HUES48 (cell line): ENCODE measurements at regions not wholly inside any gene's neighbourhood (a gene's known extent, or its start where the extent isn't known, plus 50 kb on each side); places are given as distances from the start of the nearest gene placed in this dataset.
A peak's percentile ranks its signal among the peaks of the same experiment; 100 is the strongest.

Source experiments
- H3K27ac ChIP-seq: one replicate; pipeline ENCODE4 v1.7.0; 2013; ENCODE audit warnings: low read depth, low read length, inconsistent platforms
- H3K27me3 ChIP-seq: 2 replicates; pipeline ENCODE4 v1.6.1; 2013; ENCODE audit warnings: mild to moderate bottlenecking, low read length; ENCODE audit not compliant: control insufficient read depth, insufficient read depth
- H3K36me3 ChIP-seq: 2 replicates; pipeline ENCODE4 v1.6.1; 2013; ENCODE audit warnings: low read length; ENCODE audit not compliant: control insufficient read depth, insufficient read depth
- H3K4me1 ChIP-seq: 2 replicates; pipeline ENCODE4 v1.6.1; 2013; ENCODE audit warnings: mild to moderate bottlenecking, low read length; ENCODE audit not compliant: control insufficient read depth, insufficient read depth
- H3K4me3 ChIP-seq: 2 replicates; pipeline ENCODE4 v1.5.1; 2013; ENCODE audit warnings: mild to moderate bottlenecking, low read depth, low read length
- H3K9ac ChIP-seq: 2 replicates; pipeline ENCODE4 v1.6.1; 2013; ENCODE audit warnings: mild to moderate bottlenecking, low read depth, low read length, moderate library complexity
- H3K9me3 ChIP-seq: 2 replicates; pipeline ENCODE4 v1.6.1; 2013; ENCODE audit warnings: low read length; ENCODE audit not compliant: control insufficient read depth, insufficient read depth

DNA sequence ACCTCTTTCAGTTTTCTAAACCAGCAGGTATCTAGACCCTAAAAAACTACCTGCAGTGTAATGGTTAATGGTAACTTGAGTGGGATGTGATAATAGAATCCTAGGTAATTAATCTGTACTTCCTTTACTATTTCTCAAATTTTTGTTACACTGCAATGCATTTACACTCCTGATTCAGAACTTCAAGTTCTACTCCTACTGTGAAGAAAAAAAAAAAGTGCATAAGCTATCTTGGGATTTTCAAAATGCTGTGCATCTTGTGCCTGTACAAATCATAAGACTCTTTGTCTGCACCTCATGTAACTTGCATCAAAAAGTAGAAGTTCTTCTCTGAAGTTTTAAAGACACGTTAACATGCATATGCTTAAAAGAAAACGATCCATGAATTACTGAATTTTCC, 554.1 kb downstream of the CETN3 start:
- H3K27me3 ChIP-seq, result no peaks in the 10 kb centered on the region
- no peak overlapping the region for H3K9ac ChIP-seq
- peaks cover 1% of the 10 kb centered on the region; the same call in 1 of the 2 replicates for H3K4me1 ChIP-seq
- no peak overlapping the region for H3K27ac ChIP-seq
- H3K9me3 ChIP-seq, result no peaks in the 10 kb centered on the region
- H3K36me3 ChIP-seq, result no peaks in the 10 kb centered on the region
- H3K4me3 ChIP-seq, result no peak overlapping the region

DNA sequence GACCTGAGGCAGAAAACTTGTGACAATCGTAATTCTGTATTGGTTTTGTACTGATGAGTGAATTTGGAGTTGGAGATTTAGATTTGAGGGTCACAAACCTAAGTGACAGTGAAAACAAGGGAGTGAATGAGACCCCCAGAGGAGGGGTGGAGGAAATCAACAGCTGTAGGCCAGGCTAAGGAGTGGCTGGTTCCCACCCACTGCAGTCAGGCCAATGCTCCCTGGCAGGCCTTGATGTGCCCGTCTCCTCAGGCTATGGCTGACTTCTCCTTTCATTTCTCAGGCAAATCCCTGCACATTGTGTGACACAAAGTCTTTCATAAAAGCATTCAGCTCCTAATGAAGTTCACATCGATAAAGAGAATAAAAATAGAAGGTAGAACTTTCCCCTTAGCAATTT, 557.6 kb downstream of the CETN3 start:
- Histone ChIP-seq H3K4me1 (peaks cover 11% of the 10 kb centered on the region), H3K27ac (no peak overlapping the region), H3K9me3 (no peaks in the 10 kb centered on the region), H3K9ac (no peak overlapping the region), H3K27me3 (no peaks in the 10 kb centered on the region), H3K4me3 (no peak overlapping the region), H3K36me3 (no peaks in the 10 kb centered on the region)

DNA sequence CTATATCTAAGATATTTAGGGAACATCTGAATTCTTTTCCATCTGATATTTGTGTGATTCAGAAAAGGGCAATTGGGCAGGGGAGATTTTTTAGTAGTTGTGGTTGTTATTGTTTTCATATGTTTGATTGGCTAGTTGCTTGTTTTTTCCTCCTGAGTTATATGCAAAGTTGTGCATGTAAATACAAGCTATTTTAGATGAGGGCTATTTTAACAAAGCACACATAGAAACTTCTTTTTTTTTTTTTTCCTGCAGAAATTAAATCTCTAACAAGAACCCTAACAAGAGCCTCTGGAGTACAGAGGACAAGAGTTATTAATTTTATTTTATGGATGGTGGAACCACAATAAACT, 559.1 kb downstream of the CETN3 start:
- H3K27me3 ChIP-seq, result no peaks in the 10 kb centered on the region
- H3K9ac ChIP-seq, result no peak overlapping the region
- no peak overlapping the region for H3K27ac ChIP-seq
- no peaks in the 10 kb centered on the region for H3K36me3 ChIP-seq
- H3K9me3 ChIP-seq, result no peaks in the 10 kb centered on the region
- H3K4me1 ChIP-seq, result peaks cover 22% of the 10 kb centered on the region
- H3K4me3 ChIP-seq, result no peak overlapping the region

DNA sequence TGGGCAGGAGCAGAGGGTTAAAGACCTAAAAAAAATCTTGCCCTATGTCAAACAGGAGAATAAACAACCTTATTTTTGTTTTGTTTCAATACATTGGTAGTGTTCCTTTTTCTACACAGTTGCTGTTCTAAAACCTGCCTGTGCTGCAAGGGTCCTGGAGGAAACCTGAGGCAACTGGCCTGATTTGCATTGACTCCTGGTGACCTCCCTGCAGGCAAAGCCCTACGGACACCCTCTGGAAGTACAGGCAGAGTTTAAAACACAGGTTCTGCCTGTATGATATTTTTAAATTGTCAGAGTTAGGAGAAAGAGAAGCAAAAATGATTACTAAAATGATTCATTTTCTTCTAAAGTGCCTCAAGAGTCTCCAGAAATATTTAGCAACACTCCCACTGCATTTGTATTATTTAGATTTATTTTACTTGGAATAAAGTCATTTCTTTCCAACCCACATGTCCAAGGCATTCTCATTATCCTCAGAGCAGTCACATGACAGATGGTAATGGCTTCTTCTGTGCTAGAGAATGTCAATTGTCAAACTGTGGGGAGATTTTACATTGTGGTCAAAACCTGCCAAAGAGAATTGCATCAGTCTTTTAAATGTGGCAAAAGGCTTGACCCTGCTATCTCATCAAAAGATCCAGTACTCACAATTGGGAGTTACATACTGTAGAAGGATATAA, 559.6 kb downstream of the CETN3 start:
- H3K27me3 ChIP-seq, result no peaks in the 10 kb centered on the region
- H3K9me3 ChIP-seq, result no peaks in the 10 kb centered on the region
- peak overlapping the region; percentile 8 for H3K27ac ChIP-seq
- H3K4me3 ChIP-seq, result no peak overlapping the region
- H3K4me1 ChIP-seq, result peaks cover 27% of the 10 kb centered on the region
- H3K9ac ChIP-seq, result no peak overlapping the region
- no peaks in the 10 kb centered on the region for H3K36me3 ChIP-seq

DNA sequence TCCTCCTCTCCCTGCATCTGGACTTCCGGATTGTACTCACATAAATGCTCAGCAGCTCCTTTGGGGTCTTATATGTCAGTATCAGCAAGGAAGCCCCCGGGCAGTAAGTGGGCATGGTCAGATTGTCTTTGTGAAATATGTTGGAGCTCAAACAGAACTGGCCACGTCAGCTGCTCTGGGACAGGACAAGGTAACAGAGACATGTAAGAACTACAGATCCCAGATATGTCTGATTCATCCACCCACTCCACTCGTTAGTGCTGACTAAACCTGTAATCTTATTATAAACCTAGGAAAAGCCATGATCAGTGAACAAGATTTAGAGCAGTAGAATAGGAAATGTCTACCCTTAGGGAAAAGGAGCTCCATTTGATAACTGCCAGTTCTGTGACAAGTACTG, 561.8 kb downstream of the CETN3 start:
- H3K9me3 ChIP-seq, result no peaks in the 10 kb centered on the region
- H3K27ac ChIP-seq, result no peak overlapping the region
- H3K27me3 ChIP-seq, result no peaks in the 10 kb centered on the region
- no peaks in the 10 kb centered on the region for H3K36me3 ChIP-seq
- H3K4me1 ChIP-seq, result peaks cover 35% of the 10 kb centered on the region
- no peak overlapping the region for H3K4me3 ChIP-seq
- no peak overlapping the region for H3K9ac ChIP-seq

DNA sequence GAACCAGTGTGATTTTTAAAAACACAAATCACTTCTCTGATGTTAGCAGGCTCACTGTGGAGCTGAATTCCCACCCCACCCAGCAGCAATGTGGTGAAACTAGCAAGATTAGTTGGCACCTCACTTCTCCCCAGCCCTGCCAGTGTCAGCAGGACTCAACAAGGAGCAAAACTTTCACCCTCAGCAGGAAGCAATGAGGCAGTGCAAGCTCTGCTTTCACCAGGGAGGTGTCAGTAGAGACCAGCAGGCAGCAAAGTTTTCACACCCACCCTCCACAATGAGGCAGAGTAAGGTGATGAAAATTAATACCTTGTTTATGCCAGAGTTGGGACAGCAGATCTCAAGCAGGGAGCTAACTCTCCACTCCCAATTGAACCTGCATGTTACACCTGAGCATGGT, 565.0 kb downstream of the CETN3 start:
- peak overlapping the region; percentile 70 for H3K27ac ChIP-seq
- no peaks in the 10 kb centered on the region for H3K27me3 ChIP-seq
- peaks cover 25% of the 10 kb centered on the region for H3K4me1 ChIP-seq
- no peaks in the 10 kb centered on the region for H3K36me3 ChIP-seq
- H3K9ac ChIP-seq, result no peak overlapping the region
- H3K4me3 ChIP-seq, result no peak overlapping the region
- H3K9me3 ChIP-seq, result no peaks in the 10 kb centered on the region

DNA sequence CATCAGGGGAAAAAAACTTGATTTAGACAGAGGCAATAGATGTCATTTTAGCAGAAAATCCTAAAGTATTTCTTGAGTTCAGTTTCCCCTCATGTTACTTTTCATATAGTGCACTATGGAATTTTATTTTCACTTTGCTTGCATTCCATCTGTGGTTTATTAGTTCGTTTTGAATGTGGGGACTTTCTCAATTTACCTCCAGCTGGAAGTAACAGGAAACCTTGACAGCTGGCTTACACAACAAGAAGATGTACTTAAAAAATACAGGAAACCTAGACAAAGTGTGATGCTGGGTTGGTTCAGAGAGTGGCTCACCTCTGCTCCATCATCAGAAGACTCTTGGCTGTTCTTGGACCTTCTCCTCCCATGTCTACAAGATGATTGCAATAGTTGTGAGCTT, 567.0 kb downstream of the CETN3 start:
- Histone ChIP-seq H3K9me3 (no peaks in the 10 kb centered on the region), H3K4me3 (no peak overlapping the region), H3K9ac (no peak overlapping the region), H3K27me3 (no peaks in the 10 kb centered on the region), H3K27ac (no peak overlapping the region), H3K36me3 (no peaks in the 10 kb centered on the region), H3K4me1 (peaks cover 23% of the 10 kb centered on the region)

DNA sequence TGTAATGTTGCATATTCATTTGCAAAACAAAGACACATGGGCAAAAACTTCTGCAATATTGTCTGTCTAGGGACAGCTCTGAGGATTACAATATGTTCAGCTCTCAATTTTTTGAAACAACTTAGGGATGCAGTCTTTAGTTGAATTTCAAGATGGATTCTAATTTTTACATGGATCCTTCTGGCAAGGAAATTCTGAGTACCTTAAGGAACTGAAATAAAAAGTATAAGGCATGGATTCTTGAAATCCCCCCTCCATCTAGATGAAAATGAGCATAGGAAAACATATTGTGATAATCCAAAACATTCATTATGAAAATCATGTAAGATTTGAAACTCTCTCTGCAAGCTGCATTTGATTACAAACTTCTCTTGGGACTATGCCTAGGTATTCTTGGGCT, 568.6 kb downstream of the CETN3 start:
- no peak overlapping the region for H3K27ac ChIP-seq
- no peaks in the 10 kb centered on the region for H3K27me3 ChIP-seq
- no peak overlapping the region for H3K4me3 ChIP-seq
- H3K9me3 ChIP-seq, result no peaks in the 10 kb centered on the region
- no peaks in the 10 kb centered on the region for H3K36me3 ChIP-seq
- H3K9ac ChIP-seq, result no peak overlapping the region
- peaks cover 17% of the 10 kb centered on the region for H3K4me1 ChIP-seq

DNA sequence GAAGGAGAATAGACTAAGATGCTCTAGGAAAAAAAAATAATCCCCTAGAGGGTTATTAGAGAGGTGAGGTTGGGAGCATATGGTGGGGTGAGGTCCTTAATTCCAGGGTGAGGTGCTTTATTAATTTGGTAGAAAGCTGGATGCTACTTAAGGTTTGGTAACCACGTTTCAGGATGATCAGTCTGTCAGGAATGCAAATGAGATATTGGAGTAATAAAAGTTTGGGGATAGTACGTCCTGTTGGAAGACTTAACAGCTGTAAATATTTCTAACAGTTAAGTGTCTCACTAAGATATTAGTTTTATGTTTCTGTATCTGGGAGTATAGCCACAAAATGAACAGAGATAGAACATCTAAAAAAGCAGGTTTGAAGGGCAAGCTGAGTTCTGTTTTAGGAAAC, 578.9 kb downstream of the CETN3 start:
- Histone ChIP-seq H3K27ac (no peak overlapping the region), H3K36me3 (no peaks in the 10 kb centered on the region), H3K4me3 (no peak overlapping the region), H3K9me3 (no peaks in the 10 kb centered on the region), H3K27me3 (no peaks in the 10 kb centered on the region), H3K4me1 (no peaks in the 10 kb centered on the region), H3K9ac (no peak overlapping the region)

DNA sequence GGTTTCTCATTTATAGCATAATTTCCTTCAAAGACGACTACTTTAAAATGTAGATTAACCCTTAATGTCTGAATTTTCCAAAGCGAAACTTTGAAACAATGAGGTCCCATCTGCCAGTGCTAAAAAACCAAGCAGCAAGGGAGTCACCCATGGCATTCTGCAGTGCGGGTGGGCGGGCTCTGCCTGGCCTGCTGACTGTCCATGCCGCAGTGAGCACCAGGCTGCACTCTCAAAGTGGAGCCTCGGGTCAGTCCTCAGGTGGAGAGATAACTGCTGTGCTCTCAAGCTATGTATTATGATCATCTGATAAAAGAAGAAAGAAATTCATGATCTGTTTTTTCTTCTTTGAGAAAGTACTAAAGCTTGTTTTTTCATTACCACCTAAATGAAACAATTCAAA, 581.6 kb downstream of the CETN3 start:
- H3K9ac ChIP-seq, result no peak overlapping the region
- no peaks in the 10 kb centered on the region for H3K27me3 ChIP-seq
- no peaks in the 10 kb centered on the region for H3K9me3 ChIP-seq
- H3K36me3 ChIP-seq, result no peaks in the 10 kb centered on the region
- H3K4me3 ChIP-seq, result no peak overlapping the region
- no peak overlapping the region for H3K27ac ChIP-seq
- H3K4me1 ChIP-seq, result no peaks in the 10 kb centered on the region

DNA sequence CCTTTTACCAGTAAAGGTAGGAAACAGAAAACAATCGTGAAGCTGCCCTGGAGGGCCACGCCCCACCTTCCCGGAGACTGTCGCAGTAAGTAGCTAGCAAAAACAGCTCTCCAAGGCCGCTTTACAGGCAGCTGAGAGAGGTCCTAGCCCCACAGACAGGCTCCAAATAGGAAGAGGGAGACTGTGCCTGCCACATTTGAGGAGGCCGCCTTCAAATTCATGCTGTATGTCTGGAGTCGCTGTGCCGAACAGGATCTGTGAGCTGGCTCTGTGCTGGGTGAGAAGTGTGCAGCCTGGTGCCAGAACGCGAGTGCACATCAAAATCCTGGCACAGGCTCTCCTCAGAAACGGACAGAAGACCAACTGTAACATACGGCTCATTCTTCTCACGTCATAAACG, 582.2 kb downstream of the CETN3 start:
- no peak overlapping the region for H3K9ac ChIP-seq
- H3K4me1 ChIP-seq, result no peaks in the 10 kb centered on the region
- no peaks in the 10 kb centered on the region for H3K27me3 ChIP-seq
- no peaks in the 10 kb centered on the region for H3K9me3 ChIP-seq
- H3K4me3 ChIP-seq, result no peak overlapping the region
- H3K36me3 ChIP-seq, result no peaks in the 10 kb centered on the region
- no peak overlapping the region for H3K27ac ChIP-seq

DNA sequence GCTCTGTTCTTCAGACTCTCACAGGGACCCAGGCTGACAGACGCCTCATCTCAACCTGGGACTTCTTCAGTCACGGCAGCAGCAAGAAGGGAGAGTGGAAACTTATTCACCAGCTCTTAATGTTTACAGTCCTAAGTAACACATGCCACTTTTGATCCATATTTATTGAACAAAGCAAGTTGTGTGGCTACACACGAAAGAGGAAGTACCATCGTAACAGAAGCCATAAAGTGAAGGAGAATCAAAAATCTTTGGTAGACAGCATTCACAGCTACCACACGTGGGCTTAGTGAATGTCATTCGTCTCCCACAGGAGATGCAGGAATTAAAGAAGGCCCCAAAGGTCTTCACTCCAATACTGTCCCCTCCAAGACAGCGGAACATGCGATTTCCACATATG, 582.6 kb downstream of the CETN3 start:
- no peaks in the 10 kb centered on the region for H3K4me1 ChIP-seq
- H3K9ac ChIP-seq, result no peak overlapping the region
- H3K9me3 ChIP-seq, result no peaks in the 10 kb centered on the region
- H3K27me3 ChIP-seq, result no peaks in the 10 kb centered on the region
- no peaks in the 10 kb centered on the region for H3K36me3 ChIP-seq
- no peak overlapping the region for H3K4me3 ChIP-seq
- H3K27ac ChIP-seq, result no peak overlapping the region
